GM18907 (cell line): ENCODE measurements at regions not wholly inside any gene's neighbourhood (a gene's known extent, or its start where the extent isn't known, plus 50 kb on each side); places are given as distances from the start of the nearest gene placed in this dataset.

Experiments used
- ATAC-seq: cut with Tn5 transposase; IDR thresholded peaks from one replicate; pipeline ENCODE4 v1.9.1; 2021; ENCODE audit warnings: mild to moderate bottlenecking, moderate library complexity; ENCODE audit not compliant: unreplicated experiment

DNA sequence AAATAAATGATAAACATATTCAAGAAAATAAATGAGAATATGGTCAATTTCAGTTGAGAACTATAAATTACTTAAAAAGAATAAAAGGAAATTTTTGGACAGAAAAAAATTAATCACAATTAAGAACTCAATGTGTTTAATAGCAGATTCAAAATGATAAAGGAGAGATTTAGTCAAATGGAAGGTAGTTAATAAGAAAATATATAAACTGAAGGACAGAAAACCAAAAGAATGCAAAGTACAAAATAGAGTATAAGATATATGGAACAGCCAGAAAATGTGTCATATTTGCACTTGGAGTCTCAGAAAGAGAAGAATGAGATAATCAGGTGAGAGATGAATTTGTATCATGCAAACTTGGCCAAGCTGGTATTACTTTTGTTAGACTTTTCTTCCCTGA is 201.8 kb upstream of the ARID1B start:
- no peak for ATAC-seq

DNA sequence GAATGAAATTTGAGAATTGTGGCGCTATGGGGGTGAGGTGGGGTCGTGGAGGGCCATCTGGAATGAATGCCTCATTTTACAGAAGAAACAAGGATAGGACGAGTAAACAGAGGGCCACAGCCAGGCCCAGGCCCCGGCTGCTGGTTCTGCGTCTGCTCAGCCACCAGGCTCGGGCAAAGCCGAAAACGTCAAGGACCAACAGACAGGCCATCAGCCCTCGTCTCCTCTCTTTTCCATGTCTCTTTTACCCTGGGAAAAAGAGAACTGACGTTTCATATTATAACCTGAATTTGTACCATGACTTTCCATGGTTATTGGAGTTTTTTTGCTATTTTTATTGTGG is 212.4 kb upstream of the ARID1B start:
- no peak for ATAC-seq

DNA sequence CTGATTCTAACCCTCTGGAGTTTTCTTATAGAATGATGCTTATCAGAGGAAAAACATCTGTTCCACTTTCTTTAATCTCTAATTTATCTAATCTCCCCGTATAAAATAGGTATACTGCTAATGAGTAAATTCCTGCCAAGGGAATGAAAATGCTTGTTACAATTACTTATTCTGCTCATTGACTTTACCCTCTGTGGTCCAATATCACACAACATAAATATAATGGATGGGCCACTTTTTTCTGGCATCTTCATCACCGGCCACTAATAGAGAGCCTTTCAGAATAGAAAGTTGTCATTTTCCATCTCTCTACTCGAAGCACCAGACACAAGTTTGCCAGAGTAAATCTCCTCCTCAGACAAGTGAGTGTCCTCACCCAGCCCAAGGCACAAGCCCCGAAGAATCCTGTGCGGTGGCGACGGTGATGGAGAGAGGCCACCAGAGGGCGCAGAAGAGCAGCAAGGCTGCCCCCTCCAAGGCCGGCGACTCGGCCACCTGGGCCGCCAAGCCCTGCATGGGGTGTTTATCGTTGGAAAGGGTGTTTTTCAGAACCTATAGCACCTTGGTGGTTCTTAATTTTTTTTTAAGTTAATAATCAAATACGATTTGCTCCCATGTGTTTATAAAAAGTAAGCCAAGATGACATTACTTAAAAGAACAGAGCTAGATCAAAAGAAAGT is 212.9 kb upstream of the ARID1B start:
- peak; percentile 97 for ATAC-seq

DNA sequence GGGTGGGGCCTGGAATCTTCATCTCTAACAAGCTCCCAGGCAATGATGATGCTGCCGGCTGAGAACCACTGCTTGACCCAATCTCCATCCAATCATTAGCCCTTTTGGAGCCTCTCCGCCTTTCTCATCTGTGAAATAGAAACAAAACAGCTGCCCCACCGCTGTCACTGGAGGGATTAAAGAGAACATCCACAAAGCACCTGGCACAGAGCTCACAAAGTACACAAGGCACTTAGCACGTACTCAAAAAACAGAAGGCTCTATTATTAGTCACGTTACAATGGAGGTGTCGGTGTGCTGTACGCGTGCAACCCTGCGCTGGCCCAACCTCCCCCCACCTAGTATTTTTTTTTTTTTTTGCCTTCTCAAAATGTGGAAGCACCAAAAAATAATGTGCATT is 213.5 kb upstream of the ARID1B start:
- no peak for ATAC-seq

DNA sequence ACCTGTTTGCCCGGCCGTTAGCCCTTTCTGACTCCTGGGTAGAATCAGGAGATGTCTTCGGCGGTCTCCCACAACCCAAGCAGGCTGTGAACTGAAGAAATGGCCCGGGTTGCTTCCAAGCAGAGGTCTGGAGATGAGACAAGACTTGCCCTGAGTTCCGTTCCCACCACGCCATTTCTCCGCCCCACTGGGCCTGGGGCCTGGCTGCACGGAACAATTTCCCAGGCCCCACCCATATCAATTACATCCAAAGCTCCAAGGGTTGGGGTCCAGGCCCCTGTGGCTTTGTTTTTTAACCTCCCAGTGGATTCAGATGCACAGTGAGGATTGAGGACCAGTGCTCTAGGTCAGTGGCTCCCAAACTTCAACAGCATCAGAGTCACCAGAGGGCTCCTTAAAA is 214.5 kb upstream of the ARID1B start:
- no peak for ATAC-seq

DNA sequence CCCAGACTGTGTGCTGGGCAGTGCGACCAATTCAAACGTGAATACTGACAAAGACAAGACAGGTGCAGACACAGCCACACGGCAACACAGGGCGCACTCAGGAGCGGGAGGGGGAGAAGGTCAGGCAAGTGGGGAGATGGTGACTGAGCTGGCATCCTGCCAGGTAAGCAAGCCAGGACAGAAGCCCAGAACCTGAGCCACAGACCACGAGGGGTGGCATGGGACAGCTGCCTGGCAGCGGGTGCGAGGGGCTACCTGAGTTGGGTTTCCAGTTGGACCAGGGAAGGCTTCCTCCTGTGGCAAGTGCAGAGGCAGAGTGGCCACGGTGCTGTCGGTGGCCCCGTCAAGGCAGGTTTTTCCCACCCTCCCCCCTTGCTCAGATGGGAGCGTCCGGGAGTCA is 215.2 kb upstream of the ARID1B start:
- no peak for ATAC-seq

DNA sequence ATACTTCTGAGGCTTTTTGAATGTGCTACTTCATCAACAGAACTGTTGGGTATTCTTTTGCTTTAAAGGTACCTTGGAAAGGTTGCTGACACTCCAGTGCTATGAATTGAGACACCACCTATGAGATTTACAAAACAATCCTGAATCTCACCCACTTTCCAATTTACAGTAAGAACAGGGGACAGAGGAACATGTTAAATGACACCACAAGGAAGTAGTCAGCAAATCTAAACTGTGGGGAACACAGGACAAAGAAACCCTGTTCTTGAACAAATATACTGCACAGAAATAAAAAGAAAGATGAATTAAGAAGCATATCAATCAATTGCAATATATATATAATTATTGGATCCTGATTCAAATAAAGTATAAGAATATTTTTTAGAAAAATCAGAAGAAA is 216.7 kb upstream of the ARID1B start:
- no peak for ATAC-seq

DNA sequence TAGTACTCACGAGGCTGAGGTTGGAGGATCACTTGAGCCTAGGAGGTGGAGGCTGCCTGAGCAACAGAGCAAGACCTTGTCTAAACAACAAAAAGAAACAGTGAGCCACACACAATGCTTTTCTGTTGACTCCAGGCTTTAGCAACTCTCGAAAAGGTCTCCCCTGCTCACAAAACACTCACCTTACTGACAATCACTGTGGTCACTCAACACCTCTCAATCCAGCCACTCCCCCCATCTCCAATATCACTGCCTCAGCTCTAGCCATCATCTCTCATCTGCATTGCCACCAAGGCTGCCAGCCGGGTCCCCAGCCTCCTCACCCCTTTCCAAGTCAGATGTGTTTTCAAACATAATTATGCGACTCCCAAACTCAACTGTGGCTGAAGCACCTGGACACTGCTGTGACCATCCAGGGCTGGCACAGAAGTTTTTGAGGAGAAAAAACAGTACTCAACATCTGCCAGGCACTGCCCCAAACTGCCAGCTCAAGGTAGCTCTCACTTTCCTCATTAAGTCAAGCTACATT is 218.0 kb upstream of the ARID1B start:
- no peak for ATAC-seq

DNA sequence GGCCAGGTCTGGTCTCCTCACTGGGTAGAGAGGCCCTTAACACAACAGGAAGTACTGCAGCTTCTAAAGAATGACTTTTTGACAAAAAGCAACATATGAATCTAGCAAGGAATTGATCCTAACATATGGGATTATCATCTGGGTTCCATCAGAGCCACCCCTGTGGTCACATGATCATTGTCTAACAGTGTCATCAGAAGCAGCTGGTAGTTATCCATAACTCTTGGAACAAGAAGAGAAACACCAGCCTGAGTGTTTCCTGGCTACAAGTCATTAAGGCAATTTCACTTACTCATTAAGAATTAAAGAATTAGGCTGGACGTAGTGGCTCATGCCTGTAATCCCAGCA is 219.3 kb upstream of the ARID1B start:
- no peak for ATAC-seq

DNA sequence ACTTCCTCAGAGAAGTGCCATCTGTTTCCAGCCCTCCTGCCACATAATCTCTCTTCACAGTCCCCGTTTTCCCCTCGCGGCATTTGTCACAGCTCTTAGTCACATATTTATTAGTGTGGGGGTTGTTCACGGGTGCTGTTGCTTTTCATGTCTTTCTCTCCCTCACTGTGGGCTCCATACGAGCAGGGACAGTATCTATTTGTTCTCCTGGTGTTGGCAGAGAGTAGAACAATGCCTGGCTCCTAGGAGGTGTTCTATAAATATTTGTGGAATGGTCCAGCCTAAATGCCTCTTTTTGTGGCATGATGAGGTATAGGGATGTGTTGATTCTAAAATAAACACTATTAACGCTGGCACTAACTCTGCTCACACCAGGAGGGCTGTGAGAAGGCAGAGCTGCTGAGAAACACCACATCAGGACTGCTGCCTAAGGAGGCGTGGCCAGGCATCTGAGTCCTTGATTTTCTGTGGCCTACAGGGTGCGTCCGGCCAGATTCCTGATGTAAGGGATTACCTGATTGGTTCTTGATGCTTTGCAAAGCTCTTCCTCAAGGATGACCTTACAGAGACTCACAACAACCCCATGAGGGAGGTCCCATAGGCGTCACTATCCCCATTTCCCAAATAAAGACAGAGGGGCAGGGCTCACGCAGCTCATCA is 219.8 kb upstream of the ARID1B start:
- ATAC-seq = no peak

DNA sequence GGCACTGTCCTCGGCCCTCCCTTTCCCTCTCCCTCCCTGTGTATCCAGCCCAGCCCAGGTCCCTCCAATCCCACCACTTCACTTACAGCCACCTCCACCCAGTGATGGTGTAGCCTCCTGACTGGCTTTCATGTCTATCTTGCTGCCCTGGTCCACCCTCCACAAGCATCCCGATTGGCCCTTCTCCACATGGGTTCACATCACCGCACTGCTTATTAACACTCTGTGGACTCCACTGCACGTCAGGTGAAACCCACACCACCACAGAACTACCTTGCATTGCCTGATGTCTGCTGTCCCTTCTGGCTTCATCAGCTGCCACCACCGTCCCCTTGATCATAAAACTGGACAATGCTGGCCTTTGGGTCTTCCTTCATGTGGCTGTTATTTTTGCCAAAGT is 220.4 kb upstream of the ARID1B start:
- no peak for ATAC-seq

DNA sequence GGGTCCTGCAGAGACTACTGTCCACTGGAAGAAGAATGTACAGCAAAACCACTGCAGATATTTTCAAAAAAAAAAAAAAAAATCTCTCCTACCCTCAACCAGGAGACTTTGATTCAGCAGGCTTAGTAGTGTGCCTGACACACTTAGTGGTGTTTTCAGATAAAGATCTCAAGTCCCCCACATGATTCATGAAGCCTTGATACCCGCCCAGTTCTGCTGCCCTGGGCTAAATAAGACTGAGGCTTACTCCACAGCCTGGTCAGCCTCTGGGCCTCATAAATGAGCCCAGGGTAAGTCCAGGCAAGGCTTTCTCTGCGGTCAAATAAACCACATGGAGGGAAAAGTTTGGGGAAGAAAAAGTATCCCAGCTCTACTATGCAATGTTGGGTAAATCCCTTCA is 222.1 kb upstream of the ARID1B start:
- no peak for ATAC-seq

DNA sequence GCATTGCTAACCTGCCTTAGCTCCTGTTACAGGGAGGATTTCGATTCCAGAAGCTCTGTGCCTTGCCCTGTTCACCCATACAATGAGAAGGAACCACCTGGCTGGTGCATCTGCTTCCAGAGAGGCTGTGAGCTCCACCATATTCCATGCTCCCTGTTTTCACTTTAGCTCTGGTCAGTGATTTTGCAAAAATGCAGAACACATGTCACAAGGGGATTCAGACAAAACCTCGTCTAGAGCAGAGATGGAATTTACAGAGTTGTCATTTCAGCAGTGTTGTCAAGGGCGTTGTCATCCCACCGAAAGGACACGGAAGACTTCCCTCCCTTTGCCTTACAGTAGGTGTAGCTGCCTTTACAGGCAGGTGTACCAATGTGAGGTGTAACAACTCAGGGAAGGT is 223.0 kb upstream of the ARID1B start:
- ATAC-seq = no peak

DNA sequence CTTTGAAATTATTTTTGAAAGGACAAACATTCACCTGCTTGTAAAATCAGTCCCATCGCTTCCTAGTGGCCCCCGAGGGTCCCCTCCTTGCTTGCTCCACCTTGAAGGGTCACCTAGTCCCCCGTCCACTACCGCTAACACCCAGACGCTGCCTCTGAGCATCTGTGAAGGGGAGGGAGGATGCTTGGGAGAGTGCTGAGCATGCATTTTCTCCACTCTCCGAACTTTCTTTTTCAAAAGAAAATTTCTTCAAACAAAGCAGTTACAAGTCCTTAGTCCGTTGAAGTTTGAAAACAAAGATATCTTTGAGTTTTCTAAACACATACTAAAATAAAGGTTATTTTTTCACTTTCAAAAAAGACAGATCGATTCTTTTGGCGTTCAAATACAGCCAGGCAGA is 224.3 kb upstream of the ARID1B start:
- ATAC-seq = no peak

DNA sequence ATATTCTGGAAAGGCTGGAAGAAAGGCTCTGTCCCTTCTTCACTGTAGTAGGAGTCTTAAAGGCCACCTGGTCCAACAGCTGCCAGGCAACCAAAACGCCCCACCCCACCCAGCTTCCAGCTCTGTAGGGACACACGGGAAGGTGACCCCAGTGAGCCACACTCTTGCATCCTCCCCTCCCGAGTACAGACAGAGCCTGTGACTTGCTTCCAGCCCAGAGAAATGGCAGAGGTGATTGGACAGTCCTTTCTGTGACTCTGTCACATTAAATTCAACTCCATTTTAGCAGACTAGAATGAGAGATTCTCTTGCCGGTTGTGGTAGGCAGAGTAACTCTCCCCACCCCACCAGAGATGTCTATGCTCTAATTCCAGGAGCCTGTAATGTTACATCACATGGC is 226.2 kb upstream of the ARID1B start:
- ATAC-seq = no peak

DNA sequence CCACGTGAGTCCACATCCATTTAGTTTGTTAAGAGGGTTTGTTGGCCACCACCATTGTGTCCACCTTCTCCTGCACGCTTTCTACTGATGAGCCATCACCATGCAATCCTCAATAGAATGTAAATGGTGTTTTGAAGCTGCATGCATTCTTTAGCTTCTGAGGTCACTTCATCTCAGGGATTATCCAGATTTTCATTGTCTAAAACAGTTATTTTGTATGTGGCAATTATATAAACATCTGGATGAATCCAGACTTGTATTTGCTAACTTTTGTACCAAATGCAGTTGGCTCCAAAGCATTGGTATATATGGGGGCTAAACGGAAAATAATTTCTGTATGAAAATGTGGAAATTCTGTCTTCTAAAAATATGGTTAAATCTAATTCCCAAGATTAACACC is 231.2 kb upstream of the ARID1B start:
- no peak for ATAC-seq

DNA sequence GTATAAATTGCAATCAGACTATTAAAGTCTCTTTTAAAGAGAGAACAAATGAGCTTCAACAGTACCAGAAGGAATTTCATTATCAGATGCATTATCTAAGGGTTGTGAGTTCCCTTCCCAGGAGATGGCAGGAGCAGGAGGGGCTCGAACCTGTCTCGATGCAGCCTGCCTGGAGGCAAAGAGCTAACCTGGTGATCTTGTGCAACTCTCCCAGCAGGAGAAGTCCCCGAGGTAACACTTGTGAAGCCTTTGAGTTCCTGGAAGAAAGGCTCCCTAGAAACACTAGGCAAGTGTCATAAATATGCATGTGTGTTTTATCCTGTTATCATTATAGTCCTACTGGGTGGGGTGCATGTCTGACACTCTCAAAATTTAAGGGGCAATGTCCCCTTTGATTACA is 232.2 kb upstream of the ARID1B start:
- no peak for ATAC-seq

DNA sequence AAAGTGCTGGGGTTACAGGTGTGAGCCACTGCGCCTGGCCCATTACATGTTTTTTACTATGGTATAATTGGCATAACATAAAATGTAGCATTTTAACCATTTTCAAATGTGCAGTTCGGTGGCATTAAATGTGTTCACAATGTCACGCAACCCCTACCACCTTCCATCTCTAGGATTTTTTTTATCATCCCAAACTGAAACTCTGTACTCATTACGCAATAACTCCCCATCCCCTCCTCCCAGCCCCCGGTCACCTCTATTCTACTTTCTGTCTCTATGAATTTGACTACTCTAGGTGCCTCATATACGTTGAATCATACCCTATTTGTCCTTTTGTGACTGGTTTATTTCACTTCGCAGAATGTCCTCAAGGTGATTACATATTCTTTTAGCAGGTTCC is 233.1 kb upstream of the ARID1B start:
- no peak for ATAC-seq

DNA sequence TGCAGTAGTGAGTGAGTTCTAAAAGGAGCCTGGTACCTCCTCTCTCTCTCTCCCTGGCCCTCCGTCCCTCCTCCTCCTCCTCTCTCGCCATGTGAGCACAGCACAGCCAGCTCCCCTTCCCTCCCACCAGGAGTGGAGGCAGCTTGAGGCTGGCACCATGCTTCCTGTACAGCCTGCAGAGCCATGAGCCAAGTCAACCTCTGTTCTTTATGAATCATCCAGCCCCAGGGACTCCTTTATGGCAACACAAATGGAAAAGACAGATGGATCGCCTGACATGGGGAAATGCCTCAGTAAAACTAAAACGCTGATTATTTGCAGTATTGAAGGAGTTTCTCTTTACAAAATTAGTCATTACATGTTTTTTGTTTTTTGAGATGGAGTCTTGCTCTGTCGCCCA is 233.7 kb upstream of the ARID1B start:
- no peak for ATAC-seq

DNA sequence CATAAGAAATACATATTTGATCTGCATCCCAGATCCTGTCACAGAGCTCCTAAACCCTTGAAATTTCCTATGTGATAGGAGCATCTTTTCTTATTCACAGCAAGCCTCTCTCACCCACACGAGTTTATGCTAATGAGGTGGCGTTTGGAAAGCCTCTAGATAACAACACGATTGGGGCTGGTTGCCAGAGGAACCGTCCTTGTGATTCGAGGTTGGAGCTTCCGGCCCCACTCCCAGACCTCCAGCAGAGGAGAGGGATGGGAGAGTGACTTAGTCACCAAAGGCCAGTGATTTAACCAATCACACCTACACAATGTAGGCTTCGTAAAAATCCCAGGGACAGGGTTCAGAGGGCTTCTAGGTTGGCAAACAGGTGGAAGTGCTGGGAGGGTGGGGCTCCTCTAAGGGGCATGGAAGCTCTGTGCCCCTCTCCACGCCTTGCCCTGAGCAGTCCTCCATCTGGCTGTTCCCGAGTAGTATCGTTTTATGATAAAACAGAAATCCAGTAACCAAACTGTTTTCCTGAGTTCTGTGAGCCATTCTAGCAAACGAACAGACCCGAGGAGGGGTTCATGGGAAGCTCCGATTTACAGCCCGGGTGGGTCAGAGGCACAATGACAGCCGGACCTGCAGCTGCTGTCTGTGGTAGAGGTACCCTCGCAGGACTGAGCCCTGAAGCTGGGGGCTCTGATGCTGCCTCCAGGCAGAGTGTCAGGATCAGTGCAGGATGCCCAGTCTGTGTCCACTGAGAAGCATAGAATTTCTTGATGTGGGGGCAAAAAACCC is 238.1 kb upstream of the ARID1B start:
- no peak for ATAC-seq

DNA sequence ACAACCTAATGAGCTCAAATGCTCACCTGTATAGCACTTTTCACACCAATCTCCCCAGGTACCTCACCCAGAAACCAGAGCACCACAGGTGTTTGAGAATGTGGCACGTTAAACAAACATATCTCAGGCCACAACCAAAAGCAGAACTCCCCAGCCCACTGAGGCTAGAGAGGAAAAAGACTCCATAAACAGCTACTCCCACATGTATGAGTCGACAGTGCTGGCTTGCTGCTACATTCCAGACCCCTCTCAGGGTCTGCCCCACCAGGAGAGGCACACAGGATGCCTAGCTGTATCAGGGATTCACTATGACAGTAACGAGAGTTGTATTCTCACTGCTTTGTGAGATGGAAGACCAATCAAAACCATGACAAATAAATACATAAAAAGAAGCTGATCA is 242.6 kb upstream of the ARID1B start:
- no peak for ATAC-seq

DNA sequence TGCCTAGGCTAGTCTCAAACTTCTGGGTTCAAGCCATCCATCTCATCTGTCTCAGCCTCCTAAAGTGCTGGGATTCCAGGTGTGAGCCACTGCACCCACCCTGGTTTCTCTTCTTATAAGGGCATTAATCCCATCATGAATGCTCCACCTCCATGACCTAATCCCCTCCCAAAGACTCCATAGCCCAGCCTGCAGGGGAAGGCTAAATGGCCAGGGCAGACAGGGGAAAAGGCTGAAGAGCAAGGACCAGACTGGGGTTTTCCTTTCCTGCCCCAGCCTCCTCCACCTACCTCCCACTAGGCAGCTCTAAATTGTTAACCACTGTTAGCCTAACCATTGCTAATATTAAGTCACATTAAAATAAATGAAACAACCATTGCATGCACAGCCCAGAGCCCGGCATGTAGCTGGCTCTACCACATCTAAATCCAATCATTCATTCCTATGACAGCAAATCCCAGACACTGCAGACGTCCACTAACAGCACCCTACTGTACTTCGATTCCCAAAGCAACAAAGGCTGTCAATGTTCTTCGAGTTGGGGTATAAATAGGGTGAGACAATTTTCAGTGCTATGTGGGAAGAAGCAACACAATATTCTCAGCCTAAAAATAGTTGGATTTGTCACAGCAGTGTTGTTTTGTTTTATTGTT is 243.2 kb upstream of the ARID1B start:
- ATAC-seq = no peak
